ENCODE measurements at regions not wholly inside any gene's neighbourhood (a gene's known extent, or its start where the extent isn't known, plus 50 kb on each side); places are given as distances from the start of the nearest gene placed in this dataset.
"Not testable (repeated sequence)": the region's sequence is repeated elsewhere in the genome, so short reads cannot be mapped to it uniquely, and the experiment has no call there.

GRCh38 chr1:3992746-3993145, 92.7 kb upstream of the C1orf174 start:
- DNase-seq = no peak

GRCh38 chr1:3993619-3994375, 93.7 kb upstream of the C1orf174 start:
- DNase-seq = no peak

- DNase-seq = no peak
Observed at GRCh38 chr1:3995141-3995780, 95.2 kb upstream of the C1orf174 start.

- no peak for DNase-seq
Observed at GRCh38 chr1:3996846-3997705, 97.0 kb upstream of the C1orf174 start.

GRCh38 chr1:3998086-3998485, 98.0 kb upstream of the C1orf174 start:
- DNase-seq = no peak

GRCh38 chr1:3999514-3999913, 99.4 kb upstream of the C1orf174 start:
- DNase-seq = not testable (repeated sequence)

GRCh38 chr1:3999941-4000735, 100.1 kb upstream of the C1orf174 start:
- DNase-seq = no peak

- DNase-seq = no peak
Observed at GRCh38 chr1:4000811-4001251, 100.8 kb upstream of the C1orf174 start.

- DNase-seq = no peak
Observed at GRCh38 chr1:4001461-4001860, 101.4 kb upstream of the C1orf174 start.

GRCh38 chr1:4002061-4002521, 102.0 kb upstream of the C1orf174 start:
- no peak for DNase-seq

GRCh38 chr1:4002741-4003140, 102.7 kb upstream of the C1orf174 start:
- no peak for DNase-seq

- DNase-seq = no peak
Observed at GRCh38 chr1:4003846-4004505, 103.9 kb upstream of the C1orf174 start.

- no peak for DNase-seq
Observed at GRCh38 chr1:4004635-4005430, 104.8 kb upstream of the C1orf174 start.

GRCh38 chr1:4005431-4005830, 105.4 kb upstream of the C1orf174 start:
- no peak for DNase-seq

GRCh38 chr1:4006676-4007374, 106.8 kb upstream of the C1orf174 start:
- DNase-seq = no peak

GRCh38 chr1:4010284-4010683, 110.2 kb upstream of the C1orf174 start:
- no peak for DNase-seq

GRCh38 chr1:4010814-4011605, 110.9 kb upstream of the C1orf174 start:
- no peak for DNase-seq

GRCh38 chr1:4016351-4017130, 116.5 kb upstream of the C1orf174 start:
- DNase-seq = no peak
